Cerebellar nuclear complex (tissue), 1 donor: ENCODE measurements at regions not wholly inside any gene's neighbourhood (a gene's known extent, or its start where the extent isn't known, plus 50 kb on each side); places are given as distances from the start of the nearest gene placed in this dataset.
"Not testable (repeated sequence)": the region's sequence is repeated elsewhere in the genome, so short reads cannot be mapped to it uniquely, and the experiment has no call there.

Experiments used
- DNase-seq, 2 experiments: peaks; one replicate each; lab custom pipeline; 2025; lab: John Stamatoyannopoulos, UW

- no peak for DNase-seq
Measured at GRCh38 chr12:85574291-85574690, 261.9 kb downstream of the RASSF9 start.

- no peak for DNase-seq
Measured at GRCh38 chr12:85575120-85576096, 260.8 kb downstream of the RASSF9 start.

- no peak for DNase-seq
Measured at GRCh38 chr12:85580562-85581168, 255.5 kb downstream of the RASSF9 start.

GRCh38 chr12:85587158-85587557 is 249.1 kb downstream of the RASSF9 start:
- DNase-seq, result no peak

GRCh38 chr12:85588221-85588620 is 248.0 kb downstream of the RASSF9 start:
- DNase-seq, result no peak

- DNase-seq, result no peak
Measured at GRCh38 chr12:85600841-85601240, 235.4 kb downstream of the RASSF9 start.

- no peak for DNase-seq
Measured at GRCh38 chr12:85603556-85603955, 232.7 kb downstream of the RASSF9 start.

GRCh38 chr12:85606455-85606854 is 229.8 kb downstream of the RASSF9 start:
- DNase-seq, result no peak

GRCh38 chr12:85609778-85610177 is 226.4 kb downstream of the RASSF9 start:
- no peak for DNase-seq

GRCh38 chr12:85610194-85610593 is 226.0 kb downstream of the RASSF9 start:
- no peak for DNase-seq

- no peak for DNase-seq
Measured at GRCh38 chr12:85616201-85616600, 220.0 kb downstream of the RASSF9 start.

- DNase-seq, result no peak
Measured at GRCh38 chr12:85617307-85618091, 218.7 kb downstream of the RASSF9 start.

- DNase-seq, result no peak
Measured at GRCh38 chr12:85621041-85621440, 215.2 kb downstream of the RASSF9 start.

GRCh38 chr12:85623763-85624162 is 212.4 kb downstream of the RASSF9 start:
- no peak for DNase-seq

- no peak for DNase-seq
Measured at GRCh38 chr12:85625467-85625866, 210.7 kb downstream of the RASSF9 start.

GRCh38 chr12:85626001-85626783 is 210.0 kb downstream of the RASSF9 start:
- DNase-seq, result no peak

GRCh38 chr12:85626784-85627171 is 209.4 kb downstream of the RASSF9 start:
- no peak for DNase-seq

- DNase-seq, result no peak
Measured at GRCh38 chr12:85627584-85627983, 208.6 kb downstream of the RASSF9 start.

- not testable (repeated sequence) for DNase-seq
Measured at GRCh38 chr12:85628562-85628961, 207.6 kb downstream of the RASSF9 start.

GRCh38 chr12:85630851-85631250 is 205.4 kb downstream of the RASSF9 start:
- DNase-seq, result no peak

GRCh38 chr12:85632390-85632789 is 203.8 kb downstream of the RASSF9 start:
- DNase-seq, result no peak

- DNase-seq, result no peak
Measured at GRCh38 chr12:85633491-85633890, 202.7 kb downstream of the RASSF9 start.
